GM19025 (cell line): ENCODE measurements at regions not wholly inside any gene's neighbourhood (a gene's known extent, or its start where the extent isn't known, plus 50 kb on each side); places are given as distances from the start of the nearest gene placed in this dataset.

ENCODE experiments used
- ATAC-seq: cut with Tn5 transposase; IDR thresholded peaks from one replicate; pipeline ENCODE4 v1.9.1; 2021; ENCODE audit warnings: mild to moderate bottlenecking, low read depth, moderate library complexity; ENCODE audit not compliant: unreplicated experiment

DNA sequence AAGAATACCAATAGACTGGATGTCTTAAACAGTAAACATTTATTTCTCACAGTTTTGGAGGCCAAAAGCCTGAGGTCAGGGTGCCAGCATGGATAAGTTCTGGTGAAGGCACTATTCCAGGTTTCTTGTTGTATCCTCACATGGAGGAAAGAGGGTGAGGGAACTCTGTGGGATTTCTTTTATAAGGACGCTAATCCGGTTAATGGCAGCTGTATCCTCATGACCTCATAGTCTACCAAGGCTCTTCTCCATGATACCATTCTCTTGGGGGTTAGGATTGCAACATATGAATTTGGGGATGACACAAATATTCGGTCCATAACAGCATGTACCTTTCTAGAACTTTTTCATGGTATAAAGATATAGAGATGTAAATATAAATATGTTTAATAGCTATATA, 412.0 kb downstream of the LMO7 start:
- ATAC-seq = no peak

DNA sequence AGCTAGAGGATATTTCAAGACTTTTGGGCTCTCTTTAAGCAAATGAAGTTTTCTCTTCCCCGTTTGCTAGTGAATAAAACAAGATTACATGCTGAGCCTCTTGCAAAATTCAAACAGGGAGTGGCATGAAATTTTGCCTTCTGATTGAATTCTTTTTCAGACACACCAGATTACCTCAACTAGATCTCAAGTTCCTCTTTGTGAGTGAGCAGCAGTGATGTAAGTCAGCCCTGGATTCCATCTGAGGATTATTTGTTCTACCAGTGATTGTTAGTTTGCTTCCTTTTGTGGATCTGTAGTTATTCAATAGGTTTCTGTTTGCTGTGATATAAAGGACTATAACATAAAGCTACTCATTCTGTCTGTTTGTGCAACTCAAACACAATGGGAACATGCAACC, 407.7 kb downstream of the LMO7 start:
- ATAC-seq = no peak

DNA sequence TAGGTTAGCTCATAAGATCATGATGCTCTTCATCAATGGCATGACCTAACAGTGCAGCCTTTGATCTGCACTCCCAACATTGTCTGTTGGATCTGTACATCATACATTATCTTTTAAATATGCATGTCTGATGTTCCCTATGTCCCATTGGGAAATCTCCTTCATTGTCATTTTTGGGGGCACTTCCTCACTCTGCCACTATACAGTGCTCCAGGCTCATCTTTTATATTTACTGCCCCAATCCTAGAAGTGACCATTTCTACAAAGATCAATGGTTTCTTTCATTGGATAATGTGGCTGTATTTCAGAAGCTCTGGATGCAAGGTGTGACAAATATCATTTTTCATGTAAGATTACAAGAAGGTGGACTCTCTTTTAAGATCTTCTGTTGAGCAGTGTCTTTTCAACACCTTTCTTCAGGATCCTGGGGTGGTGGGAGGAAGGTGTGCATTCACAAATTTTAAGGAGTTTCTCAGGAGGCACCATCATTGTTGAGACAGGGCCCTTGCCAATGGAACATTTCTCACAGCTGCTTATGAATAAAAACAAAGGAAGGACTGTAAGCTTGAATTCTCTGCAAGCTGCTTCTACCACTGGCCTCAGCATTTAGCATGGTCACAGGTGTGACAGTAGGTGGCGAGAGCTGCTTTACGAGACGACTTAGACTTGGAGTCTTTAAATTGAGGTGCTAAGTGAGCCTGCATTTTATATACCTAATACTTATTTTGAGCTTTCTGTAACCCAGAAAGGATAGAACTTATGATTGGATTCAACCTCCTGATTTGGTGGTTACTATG, 403.0 kb downstream of the LMO7 start:
- ATAC-seq = no peak

DNA sequence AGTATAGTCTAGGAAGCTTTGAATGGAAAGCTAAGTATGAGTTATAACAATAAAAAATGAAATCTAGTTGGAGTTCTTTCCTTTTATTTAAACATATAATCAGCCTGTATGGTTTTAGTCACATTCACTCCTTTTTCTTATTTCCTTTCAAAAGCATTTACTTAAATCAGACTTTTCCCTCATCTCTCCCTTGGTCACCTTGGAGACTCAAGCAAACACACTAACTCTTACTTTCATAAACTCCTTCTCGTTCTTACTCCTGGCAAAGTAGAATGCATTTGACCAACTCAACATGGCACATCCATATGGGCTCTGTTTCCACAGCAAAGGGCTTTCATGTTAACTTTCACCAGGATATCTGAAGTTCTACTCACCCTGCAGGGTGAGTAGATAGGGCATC, 400.0 kb downstream of the LMO7 start:
- no peak for ATAC-seq

DNA sequence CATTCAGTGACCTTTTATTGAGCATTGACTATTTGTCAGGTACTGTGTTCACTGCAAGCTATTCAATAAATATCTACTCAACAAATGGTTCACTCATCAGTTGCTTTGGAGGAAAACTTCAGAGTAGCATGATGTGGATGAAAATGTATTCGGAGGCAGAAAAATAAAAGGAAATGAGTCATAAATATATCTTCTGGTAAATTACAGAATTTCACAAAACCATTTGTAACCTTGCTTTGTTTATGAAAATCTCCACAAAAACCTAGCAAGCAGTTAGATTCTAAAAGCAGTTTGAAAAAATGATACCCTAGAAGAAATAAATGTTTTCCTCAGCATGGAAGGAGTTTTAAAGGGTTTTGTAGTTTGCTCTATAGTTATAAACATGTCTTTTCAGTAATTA, 399.6 kb downstream of the LMO7 start:
- ATAC-seq = no peak

DNA sequence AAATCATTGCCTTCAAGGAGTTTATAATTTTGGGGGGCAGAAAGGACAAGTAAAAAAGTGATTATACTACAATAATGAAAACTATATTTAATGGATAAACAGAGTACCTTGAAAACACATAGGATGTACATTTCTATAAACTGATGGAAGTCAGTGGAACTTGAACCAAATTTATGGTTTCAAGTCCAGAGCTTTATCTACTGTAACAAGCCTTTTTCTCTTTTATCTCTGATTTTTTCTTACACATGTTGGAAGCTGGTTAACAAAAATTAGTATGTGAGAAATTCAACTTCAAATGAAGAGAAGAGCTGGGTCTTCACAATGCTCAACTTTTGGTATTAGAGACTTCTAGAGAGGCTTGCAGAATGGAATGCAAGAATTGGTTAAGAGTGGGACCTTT, 393.6 kb downstream of the LMO7 start:
- no peak for ATAC-seq

DNA sequence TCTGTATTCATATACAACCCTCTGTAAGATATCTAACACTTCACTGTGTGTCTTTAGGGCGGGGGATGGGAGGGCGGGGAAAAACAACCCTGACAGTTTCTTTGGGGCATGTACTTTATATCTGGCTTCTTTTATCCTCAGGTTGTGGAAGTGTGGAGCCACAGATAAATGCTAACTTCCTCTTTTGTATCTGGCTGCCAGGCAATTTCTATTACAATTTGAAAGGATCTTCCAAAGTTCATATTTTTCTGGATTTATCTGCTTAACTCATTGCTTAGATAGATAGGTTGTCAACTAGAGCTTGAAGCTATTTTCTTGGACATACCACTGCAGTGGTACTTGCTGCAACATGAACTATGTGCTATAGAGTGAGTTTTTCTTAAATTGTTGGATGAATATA, 393.0 kb downstream of the LMO7 start:
- ATAC-seq = no peak

DNA sequence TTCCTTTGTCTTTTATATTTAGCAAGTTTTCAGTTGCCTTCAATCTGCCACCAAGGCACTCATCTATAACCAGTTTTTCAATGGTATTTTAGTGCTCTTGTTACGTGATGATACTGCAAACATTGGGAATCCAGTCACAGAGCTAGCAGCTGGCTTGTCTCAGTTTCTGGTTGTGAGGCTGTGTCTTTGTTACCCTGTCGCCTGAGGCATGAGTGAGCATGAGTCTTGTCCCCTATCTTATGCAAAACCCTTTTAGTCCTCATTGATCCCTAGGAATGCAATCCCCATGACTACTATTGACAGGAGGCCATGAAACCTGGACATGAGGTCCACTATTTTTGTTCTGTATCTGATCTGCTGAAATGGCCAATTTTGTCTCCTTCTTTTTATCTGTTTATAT, 391.0 kb downstream of the LMO7 start:
- no peak for ATAC-seq

DNA sequence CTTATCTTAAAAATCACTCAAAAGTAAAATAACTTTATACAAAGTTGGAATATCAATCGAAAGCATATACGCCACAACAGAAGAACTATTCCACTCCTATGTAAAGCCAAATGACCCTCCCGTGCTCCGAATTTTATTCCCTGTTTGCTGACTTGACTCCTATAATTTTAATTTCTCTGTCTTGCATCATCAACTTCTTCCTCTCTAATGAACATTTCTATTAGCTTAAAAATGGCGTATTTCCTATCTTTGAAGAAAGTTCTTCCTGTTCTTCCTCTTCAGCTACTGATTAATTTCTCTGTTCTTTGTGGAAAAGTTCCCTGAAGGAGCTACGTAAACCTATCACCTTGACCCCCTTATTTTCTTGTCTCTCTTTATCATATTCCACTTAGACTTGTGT, 389.3 kb downstream of the LMO7 start:
- ATAC-seq = no peak

DNA sequence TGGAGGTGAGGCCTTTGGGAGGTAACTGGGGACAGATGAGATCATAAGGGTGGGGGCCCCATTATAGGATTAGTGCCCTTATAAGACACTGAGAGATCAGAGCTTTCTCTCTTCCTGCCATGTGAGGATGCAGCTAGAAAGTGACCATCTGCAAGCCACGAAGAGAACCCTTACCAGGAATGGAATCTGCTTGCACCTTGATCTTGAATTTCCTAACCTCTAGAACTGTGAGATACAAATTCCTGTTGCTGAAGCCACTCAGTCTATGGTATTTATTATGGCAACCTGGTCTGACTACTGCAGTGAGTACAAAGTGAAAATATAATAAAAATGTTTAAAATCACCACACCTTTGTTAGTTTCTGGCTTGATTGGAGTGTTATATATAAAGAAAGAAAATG, 388.0 kb downstream of the LMO7 start:
- no peak for ATAC-seq

DNA sequence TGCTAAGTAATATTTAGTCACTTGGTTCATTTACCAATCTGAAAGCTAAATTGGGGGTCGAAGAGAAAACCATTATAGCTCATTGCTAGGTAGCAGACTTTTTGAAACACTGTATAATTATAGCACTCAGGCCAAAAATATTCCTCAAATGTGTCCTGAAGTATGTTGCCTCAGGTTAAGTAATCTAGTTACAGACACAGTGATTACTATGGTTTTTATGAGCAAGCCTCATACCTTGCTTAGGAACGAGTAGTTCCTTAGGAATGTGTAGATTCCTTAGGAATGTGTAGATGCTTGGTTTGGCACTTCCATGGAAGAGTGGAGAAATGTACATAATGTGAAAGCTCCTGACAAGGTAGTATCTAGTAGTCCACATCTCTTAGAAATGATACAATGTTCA, 387.5 kb downstream of the LMO7 start:
- no peak for ATAC-seq

DNA sequence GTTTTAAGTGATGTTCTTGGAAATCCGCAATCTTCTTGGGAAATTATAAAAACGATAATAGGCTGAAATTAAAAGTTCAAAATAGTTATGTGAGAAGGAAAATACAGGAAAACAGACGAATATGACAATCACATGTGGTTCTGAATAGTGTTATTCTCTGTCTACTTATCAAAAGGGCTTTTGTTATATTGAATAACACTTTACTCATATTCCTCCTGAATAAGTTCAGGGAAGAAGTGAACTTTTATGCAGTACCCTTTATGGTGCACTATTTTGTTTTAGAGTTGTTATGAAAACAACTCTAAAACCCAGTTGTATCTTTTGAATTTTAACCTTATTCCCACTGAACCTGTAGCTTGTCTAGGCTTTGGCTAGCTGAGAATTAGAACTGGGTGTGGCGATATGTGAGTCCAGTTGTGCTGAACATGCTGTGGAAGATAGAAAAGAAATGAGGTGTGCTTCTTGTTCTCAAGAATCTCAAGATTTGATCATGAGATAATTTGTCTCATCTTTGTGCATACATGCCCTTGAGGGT, 384.4 kb downstream of the LMO7 start:
- ATAC-seq = no peak

DNA sequence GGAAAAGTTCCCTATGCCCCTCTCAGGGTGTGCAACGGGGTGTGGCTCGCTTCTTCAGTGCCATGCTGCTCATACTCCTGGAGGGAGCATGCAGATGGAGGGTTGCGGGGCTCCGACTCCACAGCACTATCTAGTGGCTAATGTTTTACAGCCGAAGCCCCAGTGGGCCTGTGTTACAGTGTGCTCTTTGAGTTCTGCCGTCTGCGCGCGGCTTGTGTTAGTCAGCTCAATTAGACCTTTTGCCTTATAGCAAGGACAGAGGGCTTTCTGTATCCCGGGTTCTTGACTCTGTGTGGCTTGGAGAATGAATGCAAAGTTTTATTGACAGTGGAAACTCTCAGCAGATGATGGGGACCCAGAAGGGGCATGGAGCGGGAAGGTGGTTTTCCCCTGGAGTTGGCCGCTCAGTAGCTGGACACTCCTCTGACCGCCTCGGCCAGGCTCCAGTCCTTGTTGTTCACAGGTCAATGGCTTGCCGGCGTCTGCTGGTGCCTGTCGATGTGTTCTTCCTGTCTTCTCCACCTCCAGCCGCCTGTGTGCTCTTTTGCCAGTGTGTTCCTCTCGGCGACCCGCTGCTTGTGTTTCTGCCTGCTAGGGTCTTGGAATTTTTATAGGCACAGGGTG, 383.4 kb downstream of the LMO7 start:
- no peak for ATAC-seq

DNA sequence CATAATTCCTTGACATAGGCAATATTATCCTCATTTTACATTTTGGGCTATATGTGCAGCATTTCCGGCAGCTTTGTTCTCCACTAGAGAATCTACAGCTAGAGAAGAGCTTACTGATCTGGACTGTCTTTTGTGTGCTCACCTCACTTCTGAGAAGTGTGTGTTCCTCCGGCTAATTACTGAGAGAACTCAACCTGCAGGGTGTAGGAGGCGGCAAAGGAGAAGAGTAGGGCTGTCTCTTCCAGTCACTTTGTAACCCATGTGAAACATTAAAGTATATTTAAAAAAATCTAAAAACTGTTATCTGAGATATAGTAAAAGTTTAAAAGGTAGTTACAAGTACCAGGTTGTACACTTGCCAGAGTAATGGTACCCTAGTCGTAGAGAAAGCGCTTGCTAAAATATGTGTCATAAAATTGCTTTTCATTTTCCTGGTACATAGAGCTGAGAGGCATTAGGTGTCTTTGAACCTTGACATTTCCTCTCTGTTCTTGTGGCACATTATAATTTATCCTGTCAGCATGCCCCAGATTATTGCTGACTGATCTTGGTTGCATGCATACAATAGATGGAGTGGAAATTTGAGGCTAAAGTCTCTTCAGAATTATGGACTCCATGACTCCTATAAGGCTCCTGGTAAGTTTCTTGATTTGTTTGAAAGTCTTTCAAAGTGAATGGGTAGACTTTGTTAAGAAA, 381.9 kb downstream of the LMO7 start:
- ATAC-seq = no peak

DNA sequence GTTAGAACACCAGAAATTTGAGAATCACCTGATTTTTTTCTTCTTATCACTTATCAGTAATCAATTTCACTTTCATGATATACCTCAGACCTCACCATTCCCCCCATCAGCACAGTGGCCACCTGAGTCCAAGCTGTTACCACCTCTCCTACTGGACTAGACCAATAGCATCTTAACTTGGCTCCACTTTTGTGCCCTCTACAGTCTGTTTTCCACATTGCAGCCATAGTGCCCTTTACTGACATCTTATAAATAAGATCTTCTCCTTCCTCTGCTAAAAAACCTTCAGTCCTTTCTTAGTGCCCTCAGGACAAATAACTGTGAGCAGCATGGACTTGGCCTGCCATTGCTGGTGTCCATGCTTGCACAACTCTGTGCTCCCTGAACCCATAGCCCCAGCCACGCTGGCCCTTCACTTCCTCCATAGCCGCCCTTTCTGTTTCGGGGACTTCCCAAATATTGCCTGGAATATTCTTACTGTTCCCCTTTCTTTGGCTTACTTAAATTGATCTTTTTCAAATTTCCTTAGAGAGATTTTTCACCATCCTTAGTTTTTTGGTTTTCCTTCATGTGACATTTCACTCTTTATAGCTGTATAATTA, 380.8 kb downstream of the LMO7 start:
- peak; percentile 53 for ATAC-seq

DNA sequence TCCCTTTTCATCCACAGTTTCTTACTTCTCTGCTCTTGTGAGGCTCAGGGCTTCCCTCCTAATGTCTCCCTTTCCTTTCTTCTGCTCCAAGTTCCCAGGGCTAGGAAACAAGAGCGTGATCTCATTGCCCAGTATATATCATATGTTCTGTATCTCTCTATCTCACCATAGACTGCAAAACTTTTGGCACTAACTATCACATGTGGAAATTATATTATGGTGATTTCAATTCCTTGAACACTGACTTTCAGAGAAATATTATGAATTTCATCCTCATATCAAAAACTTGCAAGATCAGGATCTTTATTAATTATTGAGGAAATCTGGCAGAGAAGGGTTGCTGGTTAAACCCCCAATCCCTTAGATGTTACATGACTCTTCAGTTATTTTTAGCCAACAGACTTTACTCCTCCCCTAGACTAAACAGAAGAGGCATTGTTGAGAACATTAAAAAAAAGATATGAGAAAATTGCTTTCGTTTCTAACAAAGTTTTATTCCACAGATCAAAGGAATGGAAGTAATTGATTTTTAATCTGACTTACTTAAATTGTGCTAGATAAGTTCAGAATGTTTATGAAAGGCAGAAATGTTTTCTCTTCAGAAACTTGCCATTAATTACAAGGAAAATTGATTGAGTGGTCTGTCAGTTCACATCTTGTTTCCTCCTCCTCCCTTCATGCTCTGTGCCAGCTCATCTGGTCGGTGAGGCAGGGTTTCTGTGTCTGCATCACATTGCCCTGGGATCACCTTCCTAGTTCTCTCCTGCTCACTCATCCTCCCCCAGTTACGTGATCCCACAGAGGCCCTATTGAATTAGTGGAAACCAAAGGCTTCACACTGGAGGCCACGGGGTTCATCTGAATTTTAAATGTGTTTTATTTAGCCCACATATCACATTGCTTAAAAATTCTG, 378.5 kb downstream of the LMO7 start:
- ATAC-seq = no peak

DNA sequence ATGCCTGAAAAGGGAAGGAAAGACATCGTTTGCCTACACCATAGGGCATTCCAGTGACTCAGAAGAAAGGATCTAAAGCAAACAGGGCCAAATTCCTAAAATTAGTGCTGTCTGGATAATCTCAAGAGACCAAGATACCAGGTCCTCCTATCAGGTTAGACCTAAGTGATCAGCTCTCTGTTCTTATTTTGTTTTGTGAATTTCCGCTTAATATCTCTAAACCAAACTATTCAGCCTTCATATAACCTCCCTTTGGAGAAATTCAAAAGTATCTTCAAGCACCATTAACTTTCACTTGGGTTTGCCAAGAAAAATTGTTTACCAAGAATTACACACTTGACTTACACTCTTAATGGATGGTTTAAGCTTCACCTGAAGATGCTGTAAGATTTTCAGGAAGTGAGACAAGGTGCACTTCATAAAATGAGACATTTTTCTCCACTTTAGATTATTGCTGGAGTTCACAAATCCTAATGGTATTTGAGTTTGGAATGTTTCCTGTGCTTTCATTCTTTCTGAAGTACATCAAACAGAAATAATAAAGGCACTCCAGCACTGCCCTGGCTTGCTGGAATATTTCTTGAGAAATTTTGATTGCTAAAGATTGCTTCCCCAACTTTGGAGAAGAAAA, 376.1 kb downstream of the LMO7 start:
- ATAC-seq = no peak

DNA sequence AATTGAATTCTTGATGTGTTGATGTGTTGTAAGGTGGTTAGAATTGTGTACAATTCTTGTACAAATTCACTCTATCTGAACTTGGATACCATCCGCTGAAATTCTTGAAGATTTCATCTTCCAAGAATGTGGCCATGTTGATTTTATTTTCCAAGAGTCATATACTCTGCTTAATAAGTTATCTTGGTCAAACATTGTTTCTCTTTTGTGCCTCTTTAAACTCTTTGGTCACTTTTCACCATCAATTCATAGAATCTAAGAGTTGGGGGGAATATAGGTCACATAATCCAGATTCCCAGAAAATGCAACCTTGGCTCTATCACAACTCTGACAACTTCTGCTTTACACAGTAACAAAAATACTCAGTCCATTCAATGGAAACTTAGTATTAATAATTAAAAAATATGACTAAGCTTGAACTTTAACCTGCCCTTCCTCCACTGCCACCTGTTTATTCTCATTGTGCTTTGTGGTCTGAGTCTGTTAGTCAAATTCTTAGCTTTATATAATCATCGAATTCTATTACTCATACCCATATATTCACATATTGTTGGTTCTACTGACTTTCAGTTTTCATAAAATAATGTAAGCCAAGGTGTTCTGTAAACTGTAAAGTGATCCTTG, 373.2 kb downstream of the LMO7 start:
- ATAC-seq = no peak

DNA sequence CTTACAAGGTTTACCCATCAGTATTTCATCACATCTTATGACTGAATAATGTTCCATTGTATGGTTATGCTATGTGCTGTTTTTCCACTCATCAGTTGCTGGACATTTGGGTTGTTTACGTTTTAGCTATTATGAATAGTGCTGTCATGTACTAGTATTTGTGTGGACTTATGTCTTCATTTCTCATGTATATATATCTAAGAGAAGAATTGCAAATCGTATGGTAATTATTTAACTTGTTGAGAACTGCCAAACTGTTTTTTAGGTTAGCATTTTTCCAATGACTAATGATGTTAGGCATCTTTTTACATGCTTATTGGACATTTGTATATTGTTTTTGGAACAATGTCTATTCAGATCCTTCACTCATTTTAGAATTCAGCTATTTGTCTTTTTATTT, 368.3 kb downstream of the LMO7 start:
- ATAC-seq = no peak
